ENCODE measurements at regions not wholly inside any gene's neighbourhood (a gene's known extent, or its start where the extent isn't known, plus 50 kb on each side); places are given as distances from the start of the nearest gene placed in this dataset.

DNA sequence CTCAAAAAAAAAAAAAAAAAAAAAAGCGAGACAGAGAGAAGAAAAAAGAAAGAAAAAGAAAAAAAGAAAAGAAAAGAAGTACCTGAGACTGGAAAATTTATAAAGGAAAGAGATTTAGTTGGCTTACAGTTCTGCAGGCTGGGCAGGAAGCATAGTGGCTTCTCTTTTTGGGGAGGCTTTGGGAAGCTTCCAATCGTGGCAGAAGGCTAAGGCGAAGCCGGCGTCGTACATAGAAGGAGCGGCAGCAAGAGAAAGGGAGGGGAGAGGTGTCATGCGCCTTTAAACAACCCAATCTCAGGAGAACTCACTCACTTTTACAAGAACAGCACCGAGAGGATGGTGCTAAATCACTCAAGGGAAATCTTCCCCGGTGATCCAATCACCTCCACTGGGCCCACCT, 272.1 kb upstream of the FOXK1 start:
- H3K79me2 ChIP-seq (ENCODE audit: control insufficient read depth, insufficient read depth, low read length) = no peaks in the 10 kb centered on the region
- H3K4me2 ChIP-seq (ENCODE audit: insufficient read depth, low read length) = no peak overlapping the region
- 1% methylated on average over 9 of the region's 10 CpGs for whole genome bisulfite sequencing (ENCODE audit: insufficient coverage, low coverage, missing lambda C conversion rate)
- no peak for TF ChIP-seq PCBP2 (IDR thresholded peaks at IDR 0.05; ENCODE audit: low read depth, low read length, poor library complexity, severe bottlenecking)
- TF ChIP-seq TAF9B (IDR thresholded peaks at IDR 0.05; ENCODE audit: partially characterized antibody) = no peak
- TF ChIP-seq ZNF133 (CRISPR knock-in tag; IDR thresholded peaks at IDR 0.05) = no peak
- TF ChIP-seq HSF4 (CRISPR knock-in tag; IDR thresholded peaks at IDR 0.05; ENCODE audit: borderline replicate concordance) = no peak
- no peak for TF ChIP-seq THRB (CRISPR knock-in tag; conservative IDR thresholded peaks at IDR 0.05)
- no peak for TF ChIP-seq ZNF175 (CRISPR knock-in tag; IDR thresholded peaks at IDR 0.05; ENCODE audit: low read depth)
- no peak for TF ChIP-seq HNRNPLL (IDR thresholded peaks at IDR 0.05; ENCODE audit: low read depth, low read length, poor library complexity, severe bottlenecking)
- no peak for TF ChIP-seq LARP7 (IDR thresholded peaks at IDR 0.05)
- TF ChIP-seq ZNF696 (CRISPR knock-in tag; conservative IDR thresholded peaks at IDR 0.05) = no peak
- TF ChIP-seq RFX5 (IDR thresholded peaks at IDR 0.05; ENCODE audit: low read depth, low read length) = no peak
- no peak for TF ChIP-seq ZNF436 (CRISPR knock-in tag; IDR thresholded peaks at IDR 0.05)
- TF ChIP-seq SAP30 (IDR thresholded peaks at IDR 0.05; ENCODE audit: borderline replicate concordance, insufficient read depth, low read depth, low read length, poor library complexity, severe bottlenecking) = no peak
- TF ChIP-seq NFIC (IDR thresholded peaks at IDR 0.05) = no peak
- no peak for TF ChIP-seq CEBPZ (IDR thresholded peaks at IDR 0.05; ENCODE audit: borderline replicate concordance, low read depth, low read length)
- no peak for TF ChIP-seq EGR1 (conservative IDR thresholded peaks at IDR 0.05)
- no peak for TF ChIP-seq ZNF766 (CRISPR knock-in tag; conservative IDR thresholded peaks at IDR 0.05)
- H3K9ac ChIP-seq (ENCODE audit: insufficient read depth in 1 of 2, low read depth in 2 of 2, low read length in 2 of 2) = no peak overlapping the region
- no peaks in the 10 kb centered on the region for H3K4me1 ChIP-seq (replicated peaks in 1 of 2; ENCODE audit: control insufficient read depth in 2 of 2, insufficient read depth in 2 of 2, low read length in 2 of 2)
- ChIA-PET POLR2A (no interaction called here), CTCF (ENCODE audit: low intra/inter-chr PET ratio) (no interaction called here)
- no peaks in the 10 kb centered on the region for H3K9me3 ChIP-seq (replicated peaks; ENCODE audit: control insufficient read depth, insufficient read depth, low read depth, low read length)
- no peaks in the 10 kb centered on the region for H3K9me1 ChIP-seq (ENCODE audit: control insufficient read depth, insufficient read depth, low read length)
- no peak for DNase-seq (ENCODE audit: extremely low read depth in 1 of 4, low spot score in 3 of 4)
- in situ Hi-C loops (cut with MboI) (no loop called here), intact Hi-C loops (cut with micrococcal nuclease) (no loop called here)
- H3K4me3 ChIP-seq = no peak overlapping the region
- H3K36me3 ChIP-seq (ENCODE audit: control insufficient read depth, insufficient read depth, low read length) = no peaks in the 10 kb centered on the region
- H3K27me3 ChIP-seq (ENCODE audit: control insufficient read depth in 2 of 2, insufficient read depth in 2 of 2, low read length in 2 of 2) = no peaks in the 10 kb centered on the region
- H2AFZ ChIP-seq (ENCODE audit: low read depth, low read length) = no peak overlapping the region
- no TSS peak for BruUV-seq (replicated peaks)
- ATAC-seq = no peak
- FAIRE-seq = no peak
- H3K27ac ChIP-seq (ENCODE audit: extremely low read depth, low read depth, low read length) = no peak overlapping the region
- H4K20me1 ChIP-seq (replicated peaks; ENCODE audit: control insufficient read depth, insufficient read depth, low read length) = no peaks in the 10 kb centered on the region

All from K562 (cell line).